ENCODE measurements at regions not wholly inside any gene's neighbourhood (a gene's known extent, or its start where the extent isn't known, plus 50 kb on each side); places are given as distances from the start of the nearest gene placed in this dataset.
A peak's percentile ranks its signal among the peaks of the same experiment; 100 is the strongest.
"Not testable (repeated sequence)": the region's sequence is repeated elsewhere in the genome, so short reads cannot be mapped to it uniquely, and the experiment has no call there.

GRCh38 chr6:11407414-11407813 is 130.1 kb upstream of the TMEM170B start:
- TF ChIP-seq POLR2A (IDR thresholded peaks at IDR 0.05) (no peak), POLR2AphosphoS5 (IDR thresholded peaks at IDR 0.05) (no peak), CTCF (IDR thresholded peaks at IDR 0.05) (no peak), EP300 (IDR thresholded peaks at IDR 0.05) (no peak)
- Histone ChIP-seq H3K4me1 (peaks cover 13 to 43% (median 17%) of the 10 kb centered on the region in 4 donors), H3K27ac (peak overlapping the region in 1 of 4 donors; percentile 52), H3K36me3 (no peaks in the 10 kb centered on the region), H3K4me3 (no peak overlapping the region), H3K27me3 (no peaks in the 10 kb centered on the region), H3K9me3 (no peaks in the 10 kb centered on the region)
- ATAC-seq (ENCODE audit: low FRiP score in 2 of 2): peak in 1 of 2 donors; percentile 46
- DNase-seq: no peak
- WGBS, 2 donors: 65 to 90% methylated on average over 2 of the region's 2 CpGs

- H3K27me3 ChIP-seq: no peaks in the 10 kb centered on the region
- peaks cover 3 to 18% (median 12%) of the 10 kb centered on the region in 4 donors for H3K4me1 ChIP-seq
- no peak for DNase-seq
- TF ChIP-seq POLR2AphosphoS5 (IDR thresholded peaks at IDR 0.05) (no peak), POLR2A (IDR thresholded peaks at IDR 0.05) (no peak), EP300 (IDR thresholded peaks at IDR 0.05) (no peak), CTCF (IDR thresholded peaks at IDR 0.05) (no peak)
- H3K4me3 ChIP-seq: no peak overlapping the region
- WGBS, 2 donors: 39 to 50% methylated on average over 4 of the region's 4 CpGs
- peak overlapping the region in 3 of 4 donors; percentile 18 to 57 (median 36) for H3K27ac ChIP-seq
- peak in 1 of 2 donors; percentile 58 for ATAC-seq (ENCODE audit: low FRiP score in 2 of 2)
- H3K36me3 ChIP-seq: no peaks in the 10 kb centered on the region
- H3K9me3 ChIP-seq: no peaks in the 10 kb centered on the region
Measured at GRCh38 chr6:11404838-11405237, 132.7 kb upstream of the TMEM170B start.

GRCh38 chr6:11404081-11404480 is 133.5 kb upstream of the TMEM170B start:
- TF ChIP-seq POLR2AphosphoS5 (IDR thresholded peaks at IDR 0.05): no peak
- no peak for TF ChIP-seq POLR2A (IDR thresholded peaks at IDR 0.05)
- no peak for TF ChIP-seq EP300 (IDR thresholded peaks at IDR 0.05)
- no peak for TF ChIP-seq CTCF (IDR thresholded peaks at IDR 0.05)
- no peak for ATAC-seq (ENCODE audit: low FRiP score in 2 of 2)
- WGBS, 2 donors: 77 to 95% methylated on average over 10 of the region's 10 CpGs
- Histone ChIP-seq H3K27me3 (no peaks in the 10 kb centered on the region), H3K27ac (peak overlapping the region in 1 of 4 donors; percentile 36), H3K4me1 (peaks cover 4 to 17% (median 11%) of the 10 kb centered on the region in 4 donors), H3K36me3 (no peaks in the 10 kb centered on the region), H3K9me3 (no peaks in the 10 kb centered on the region), H3K4me3 (no peak overlapping the region)
- DNase-seq: no peak

GRCh38 chr6:11403035-11403601 is 134.4 kb upstream of the TMEM170B start:
- WGBS, 2 donors: 93 to 95% methylated on average over 11 of the region's 11 CpGs
- H3K36me3 ChIP-seq: no peaks in the 10 kb centered on the region
- no peak overlapping the region for H3K27ac ChIP-seq
- no peak overlapping the region for H3K4me3 ChIP-seq
- H3K9me3 ChIP-seq: no peaks in the 10 kb centered on the region
- TF ChIP-seq POLR2A (IDR thresholded peaks at IDR 0.05) (no peak), EP300 (IDR thresholded peaks at IDR 0.05) (no peak), POLR2AphosphoS5 (IDR thresholded peaks at IDR 0.05) (no peak), CTCF (IDR thresholded peaks at IDR 0.05) (no peak)
- no peaks in the 10 kb centered on the region for H3K27me3 ChIP-seq
- ATAC-seq (ENCODE audit: low FRiP score in 2 of 2): no peak
- peaks cover 13 to 17% (median 15%) of the 10 kb centered on the region in 4 donors for H3K4me1 ChIP-seq
- DNase-seq: no peak

GRCh38 chr6:11402581-11402980 is 135.0 kb upstream of the TMEM170B start:
- DNase-seq: peak in 1 of 2 donors; percentile 81
- ATAC-seq (ENCODE audit: low FRiP score in 2 of 2); H3K27ac ChIP-seq; H3K4me3 ChIP-seq; H3K36me3 ChIP-seq; H3K9me3 ChIP-seq; H3K27me3 ChIP-seq: not testable (repeated sequence)
- WGBS, 2 donors: 94 to 97% methylated on average over 23 to 36 of the region's 36 CpGs
- H3K4me1 ChIP-seq: peaks cover 13 to 17% (median 17%) of the 10 kb centered on the region in 4 donors

- not testable (repeated sequence) for DNase-seq; H3K36me3 ChIP-seq; ATAC-seq (ENCODE audit: low FRiP score in 2 of 2); H3K9me3 ChIP-seq; H3K27me3 ChIP-seq; H3K27ac ChIP-seq; H3K4me3 ChIP-seq
- H3K4me1 ChIP-seq: peaks cover 13 to 17% (median 17%) of the 10 kb centered on the region in 4 donors
- WGBS, 2 donors: 89 to 90% methylated on average over 5 of the region's 5 CpGs
Measured at GRCh38 chr6:11401954-11402353, 135.6 kb upstream of the TMEM170B start.

Data from upper lobe of left lung (tissue), 6 donors.